HCT116 (cell line): ENCODE measurements at regions not wholly inside any gene's neighbourhood (a gene's known extent, or its start where the extent isn't known, plus 50 kb on each side); places are given as distances from the start of the nearest gene placed in this dataset.

Experiments used
- ATAC-seq: fragments of 200-7000 bp; cut with Tn5 transposase; 2 replicates; pipeline ENCODE4 v1.9.1; 2020; ENCODE audit warnings: mild to moderate bottlenecking, moderate library complexity
- BruUV-seq: library from RNA; stranded (reverse); fragments of 400-500 nt; replicated peaks from 2 replicates; lab custom pipeline; 2021; lab: Mats Ljungman, UMichigan
- CTCF ChIA-PET: fragments of 300-600 bp; sonication (Branson Sonifier 250); formaldehyde crosslinking; loops from one replicate; lab custom pipeline; 2021; ENCODE audit warnings: antibody characterized with exemption; lab: Charles Lee
- POLR2A ChIA-PET: fragments of 300-600, 350-600 bp; sonication (Branson Sonifier 250); formaldehyde crosslinking; loops from one replicate; lab custom pipeline; 2021; ENCODE audit warnings: antibody characterized with exemption; lab: Charles Lee
- RAD21 ChIA-PET, 2 experiments: fragments of 300-600 bp; sonication (Branson Sonifier 250); formaldehyde crosslinking; loops; one replicate each; lab custom pipeline; 2023; ENCODE audit warnings: low total read pairs in 2 of 2; ENCODE audit not compliant: uncharacterized antibody in 2 of 2, unreplicated experiment in 2 of 2, low non-redundant PET in 1 of 2; lab: Charles Lee
- DNase-seq: peaks from one replicate; pipeline ENCODE4 v3.0.0-alpha.2; 2010; ENCODE audit warnings: low read depth, low spot score
- H2AFZ ChIP-seq: fragments of 200-600 bp; shearing (Covaris generic), sonication (generic); 2 replicates; pipeline ENCODE4 v1.6.1; 2017; ENCODE audit warnings: low read depth, mixed run types, mixed read lengths, antibody characterized with exemption, low read length; ENCODE audit not compliant: poor library complexity, severe bottlenecking
- H3K27ac ChIP-seq: 2 replicates; pipeline ENCODE4 v1.5.1; 2012; ENCODE audit warnings: low read depth, low read length
- H3K27me3 ChIP-seq: fragments of 200-600 bp; sonication (generic); 2 replicates; pipeline ENCODE4 v1.6.1; 2016; ENCODE audit warnings: mixed run types, low read length, mixed read lengths; ENCODE audit not compliant: insufficient read depth
- H3K36me3 ChIP-seq, 2 experiments: fragments of 200-500 bp in 1 of 2; fragments of 200-600 bp in 1 of 2; sonication (Bioruptor generic) in 1 of 2; sonication (generic) in 1 of 2; 2 replicates each; pipeline versions ENCODE4 v1.5.1 to v1.6.1; 2014 to 2016; ENCODE audit warnings: low read length in 2 of 2, inconsistent platforms in 1 of 2, mixed read lengths in 1 of 2, mixed run types in 1 of 2; ENCODE audit not compliant: insufficient read depth in 2 of 2, control insufficient read depth in 1 of 2
- H3K4me1 ChIP-seq, 2 experiments: fragments of 200-600 bp in 1 of 2; sonication (generic) in 1 of 2; 2 replicates each; pipeline versions ENCODE4 v1.5.1 to v1.6.1; 2012 to 2017; ENCODE audit warnings: low read length in 2 of 2, inconsistent platforms in 1 of 2, mild to moderate bottlenecking in 1 of 2, mixed read lengths in 1 of 2, mixed run types in 1 of 2, moderate library complexity in 1 of 2; ENCODE audit not compliant: insufficient read depth in 2 of 2, control insufficient read depth in 1 of 2
- H3K4me2 ChIP-seq: fragments of 200-600 bp; sonication (generic); 2 replicates; pipeline ENCODE4 v1.6.1; 2017; ENCODE audit warnings: mixed run types, low read length, mixed read lengths
- H3K4me3 ChIP-seq, 2 experiments: fragments of 200-600 bp in 1 of 2; sonication (generic) in 1 of 2; replicated peaks in 1 of 2; 2 replicates each; pipeline ENCODE4 v1.5.1; 2011 to 2016; ENCODE audit warnings: low read length in 2 of 2, control low read depth in 1 of 2, low read depth in 1 of 2, mild to moderate bottlenecking in 1 of 2, mixed read lengths in 1 of 2, mixed run types in 1 of 2
- H3K79me2 ChIP-seq: fragments of 200-600 bp; sonication (generic); 2 replicates; pipeline ENCODE4 v1.6.1; 2017; ENCODE audit warnings: mild to moderate bottlenecking, mixed run types, low read length, moderate library complexity, mixed read lengths; ENCODE audit not compliant: insufficient read depth
- H3K9ac ChIP-seq: fragments of 200-600 bp; sonication (generic); 2 replicates; pipeline ENCODE4 v1.6.1; 2016; ENCODE audit warnings: low read length, mixed read lengths
- H3K9me2 ChIP-seq: fragments of 200-600 bp; sonication (generic), shearing (Covaris generic); 2 replicates; pipeline ENCODE4 v1.6.1; 2017; ENCODE audit warnings: mixed run types, mild to moderate bottlenecking, moderate library complexity; ENCODE audit not compliant: insufficient read depth
- H3K9me3 ChIP-seq, 2 experiments: fragments of 200-500 bp in 1 of 2; fragments of 200-600 bp in 1 of 2; sonication (Bioruptor generic) in 1 of 2; sonication (generic) in 1 of 2; 2 replicates each; pipeline ENCODE4 v1.6.1; 2014 to 2017; ENCODE audit warnings: low read length in 2 of 2, mixed read lengths in 2 of 2, inconsistent platforms in 1 of 2, low read depth in 1 of 2, mild to moderate bottlenecking in 1 of 2, mixed run types in 1 of 2, moderate library complexity in 1 of 2; ENCODE audit not compliant: control insufficient read depth in 1 of 2, insufficient read depth in 1 of 2
- H4K20me1 ChIP-seq: fragments of 200-600 bp; sonication (generic), shearing (Covaris generic); 2 replicates; pipeline ENCODE4 v1.6.1; 2017; ENCODE audit warnings: mixed run types, mild to moderate bottlenecking, moderate library complexity; ENCODE audit not compliant: insufficient read depth
- ATF3 ChIP-seq: IDR thresholded peaks from 2 replicates; pipeline ENCODE4 v1.6.1; 2012
- CBX3 ChIP-seq: IDR thresholded peaks from 2 replicates; pipeline ENCODE4 v1.6.1; 2012; ENCODE audit warnings: low read depth
- CTCF ChIP-seq, 3 experiments: fragments of 200-600 bp in 1 of 3; sonication (generic) in 1 of 3; IDR thresholded peaks in 2 of 3; conservative IDR thresholded peaks in 1 of 3; 2 replicates each; pipeline ENCODE4 v1.5.1; 2012 to 2017; ENCODE audit warnings: low read depth in 2 of 3, low read length in 2 of 3, antibody characterized with exemption in 1 of 3, borderline replicate concordance in 1 of 3, control low read depth in 1 of 3, mild to moderate bottlenecking in 1 of 3, mixed read lengths in 1 of 3, mixed run types in 1 of 3, moderate library complexity in 1 of 3; ENCODE audit not compliant: insufficient read depth in 1 of 3
- EGR1 ChIP-seq: IDR thresholded peaks from 2 replicates; pipeline ENCODE4 v1.6.1; 2012; ENCODE audit warnings: low read depth
- ELF1 ChIP-seq: IDR thresholded peaks from 2 replicates; pipeline ENCODE4 v1.6.1; 2012; ENCODE audit warnings: low read depth, borderline replicate concordance
- EZH2 ChIP-seq: fragments of 200-600 bp; sonication (generic); IDR thresholded peaks from 2 replicates; pipeline ENCODE4 v1.6.1; 2017; ENCODE audit warnings: antibody characterized with exemption, mixed run types
- EZH2phosphoT487 ChIP-seq: fragments of 200-600 bp; IDR thresholded peaks from 2 replicates; pipeline ENCODE4 v1.6.1; 2018; ENCODE audit warnings: antibody characterized with exemption, borderline replicate concordance
- JUND ChIP-seq: IDR thresholded peaks from 2 replicates; pipeline ENCODE4 v1.6.1; 2012
- POLR2A ChIP-seq: IDR thresholded peaks from 2 replicates; pipeline ENCODE4 v1.7.0; 2011; ENCODE audit warnings: borderline replicate concordance; ENCODE audit not compliant: insufficient read depth, insufficient read length; ENCODE audit errors: extremely low read depth
- POLR2AphosphoS5 ChIP-seq: IDR thresholded peaks from 2 replicates; pipeline ENCODE4 v1.6.1; 2011; ENCODE audit warnings: mild to moderate bottlenecking, low read depth, low read length, moderate library complexity
- RAD21 ChIP-seq: IDR thresholded peaks from 2 replicates; pipeline ENCODE4 v1.6.1; 2012; ENCODE audit warnings: low read depth, mild to moderate bottlenecking
- REST ChIP-seq: IDR thresholded peaks from 2 replicates; pipeline ENCODE4 v1.6.1; 2012; ENCODE audit warnings: low read depth
- SIN3A ChIP-seq: IDR thresholded peaks from 2 replicates; pipeline ENCODE4 v1.6.1; 2012; ENCODE audit warnings: low read depth
- TCF7L2 ChIP-seq: IDR thresholded peaks from 2 replicates; pipeline ENCODE4 v1.7.0; 2011; ENCODE audit warnings: borderline replicate concordance, inconsistent platforms; ENCODE audit not compliant: insufficient read depth, insufficient read length; ENCODE audit errors: extremely low read depth
- YY1 ChIP-seq: IDR thresholded peaks from 2 replicates; pipeline ENCODE4 v1.6.1; 2011; ENCODE audit warnings: low read length, low read depth, moderate library complexity, mild to moderate bottlenecking; ENCODE audit not compliant: insufficient replicate concordance; ENCODE audit errors: extremely low read depth
- intact Hi-C: fragments of 100-400 bp; cut with micrococcal nuclease; formaldehyde crosslinking; loops from 2 replicates; pipeline ENCODE4 v1.10.0; 2022

GRCh38 chr4:123345137-123345934 is 51.3 kb upstream of the SPRY1 start:
- DNase-seq (no peak), ATAC-seq (no peak)
- H3K4me1 ChIP-seq = peaks cover 0 to 5% of the 10 kb centered on the region in 2 experiments; a peak in 2 of 4 replicates
- no peak overlapping the region for H3K4me2 ChIP-seq
- no peaks in the 10 kb centered on the region for H3K9me2 ChIP-seq
- H3K36me3 ChIP-seq = no peaks in the 10 kb centered on the region
- POLR2A ChIA-PET = no interaction called here
- no peaks in the 10 kb centered on the region for H4K20me1 ChIP-seq
- CTCF ChIA-PET = no interaction called here
- no peak overlapping the region for H3K4me3 ChIP-seq
- H3K27me3 ChIP-seq = no peaks in the 10 kb centered on the region
- no peaks in the 10 kb centered on the region for H3K79me2 ChIP-seq
- RAD21 ChIA-PET = no interaction called here
- no peaks in the 10 kb centered on the region for H3K9me3 ChIP-seq
- H3K27ac ChIP-seq = no peak overlapping the region
- no peak overlapping the region for H2AFZ ChIP-seq
- TF ChIP-seq REST (no peak), ELF1 (no peak), ATF3 (no peak), EZH2 (no peak), POLR2A (no peak), EZH2phosphoT487 (no peak), RAD21 (no peak), CTCF (IDR thresholded peaks at IDR 0.05 in 2 of 3, conservative IDR thresholded peaks at IDR 0.05 in 1 of 3; ENCODE audit: borderline replicate concordance in 1 of 3, insufficient read depth in 1 of 3, low read depth in 2 of 3, low read length in 2 of 3) (no peak), JUND (no peak), SIN3A (no peak), POLR2AphosphoS5 (no peak), TCF7L2 (no peak), EGR1 (no peak), YY1 (no peak), CBX3 (no peak)
- intact Hi-C loops = no loop called here
- no TSS peak for BruUV-seq
- H3K9ac ChIP-seq = no peak overlapping the region
